H1 (cell line): ENCODE measurements at regions not wholly inside any gene's neighbourhood (a gene's known extent, or its start where the extent isn't known, plus 50 kb on each side); places are given as distances from the start of the nearest gene placed in this dataset.

Source experiments
- EGR1 ChIP-seq: IDR thresholded peaks from 2 replicates; pipeline ENCODE4 v1.6.1; 2011; ENCODE audit warnings: low read depth, low read length, borderline replicate concordance
- RAD21 ChIP-seq, 2 experiments: IDR thresholded peaks in 1 of 2; conservative IDR thresholded peaks in 1 of 2; 2 replicates each; pipeline ENCODE4 v1.6.1; 2011; ENCODE audit warnings: low read depth in 2 of 2, low read length in 2 of 2, improper control_type of control experiment in 1 of 2, inconsistent platforms in 1 of 2, mild to moderate bottlenecking in 1 of 2, moderate library complexity in 1 of 2

GRCh38 chr11:70807195-70807543 is 408.8 kb downstream of the CTTN start (continued):
- TF ChIP-seq EGR1 (no peak), RAD21 (IDR thresholded peaks at IDR 0.05 in 1 of 2, conservative IDR thresholded peaks at IDR 0.05 in 1 of 2; ENCODE audit: low read depth in 2 of 2, low read length in 2 of 2) (no peak)
- TF ChIP-seq, all 59 proteins: peak for 0
